ENCODE measurements at regions not wholly inside any gene's neighbourhood (a gene's known extent, or its start where the extent isn't known, plus 50 kb on each side); places are given as distances from the start of the nearest gene placed in this dataset.

- H3K36me3 ChIP-seq = no peaks in the 10 kb centered on the region
- no peaks in the 10 kb centered on the region for H3K4me1 ChIP-seq
- H3K27ac ChIP-seq = no peak overlapping the region
- ATAC-seq (no peak), DNase-seq (no peak)
- TF ChIP-seq CTCF (IDR thresholded peaks at IDR 0.05) = no peak
- intact Hi-C loops (cut with DNase I) = no loop called here
- no peaks in the 10 kb centered on the region for H3K27me3 ChIP-seq
- H3K9me3 ChIP-seq = peaks cover 0 to 3% (median 0%) of the 10 kb centered on the region in 11 donors
- no peak overlapping the region for H3K4me3 ChIP-seq
- 82 to 87% methylated on average over 3 of the region's 3 CpGs for WGBS, 2 donors
These were observed 606.7 kb upstream of the CHRM3 start for GRCh38 chr1:238779716-238780115.

- H3K4me3 ChIP-seq = no peak overlapping the region
- H3K27me3 ChIP-seq = no peaks in the 10 kb centered on the region
- TF ChIP-seq CTCF (IDR thresholded peaks at IDR 0.05) = no peak
- DNase-seq = no peak
- H3K4me1 ChIP-seq = no peaks in the 10 kb centered on the region
- H3K9me3 ChIP-seq = peaks cover 0 to 3% (median 0%) of the 10 kb centered on the region in 11 donors
- ATAC-seq = no peak
- intact Hi-C loops (cut with DNase I) = no loop called here
- H3K27ac ChIP-seq = no peak overlapping the region
- H3K36me3 ChIP-seq = no peaks in the 10 kb centered on the region
- WGBS, 2 donors = 86 to 89% methylated on average over 1 of the region's 1 CpG
These were observed 608.3 kb upstream of the CHRM3 start for GRCh38 chr1:238778113-238778512.

DNA sequence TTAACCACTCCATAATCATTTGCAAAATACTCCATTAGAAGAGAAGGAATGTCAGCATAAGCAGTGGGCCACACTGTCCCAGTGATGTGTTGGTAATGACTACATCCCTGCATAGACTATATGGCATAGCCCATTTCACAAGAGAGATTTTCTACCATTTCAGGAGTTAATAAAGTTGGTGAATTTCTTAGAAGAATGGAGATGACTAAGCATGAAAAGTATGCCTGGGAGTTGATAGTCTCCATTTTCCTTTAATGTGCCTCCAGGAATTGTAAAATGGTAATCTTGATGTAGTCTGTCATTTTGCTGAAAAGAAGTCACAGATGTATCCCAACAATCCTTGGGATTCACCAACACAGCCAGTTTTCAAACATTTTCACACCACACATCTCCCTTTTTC lies 608.8 kb upstream of the CHRM3 start:
- no peak for TF ChIP-seq CTCF (IDR thresholded peaks at IDR 0.05)
- intact Hi-C loops (cut with DNase I) = no loop called here
- ATAC-seq (no peak), DNase-seq (no peak)
- Histone ChIP-seq H3K4me1 (no peaks in the 10 kb centered on the region), H3K27ac (no peak overlapping the region), H3K36me3 (no peaks in the 10 kb centered on the region), H3K9me3 (peaks cover 0 to 3% (median 0%) of the 10 kb centered on the region in 11 donors), H3K27me3 (no peaks in the 10 kb centered on the region), H3K4me3 (no peak overlapping the region)

DNA sequence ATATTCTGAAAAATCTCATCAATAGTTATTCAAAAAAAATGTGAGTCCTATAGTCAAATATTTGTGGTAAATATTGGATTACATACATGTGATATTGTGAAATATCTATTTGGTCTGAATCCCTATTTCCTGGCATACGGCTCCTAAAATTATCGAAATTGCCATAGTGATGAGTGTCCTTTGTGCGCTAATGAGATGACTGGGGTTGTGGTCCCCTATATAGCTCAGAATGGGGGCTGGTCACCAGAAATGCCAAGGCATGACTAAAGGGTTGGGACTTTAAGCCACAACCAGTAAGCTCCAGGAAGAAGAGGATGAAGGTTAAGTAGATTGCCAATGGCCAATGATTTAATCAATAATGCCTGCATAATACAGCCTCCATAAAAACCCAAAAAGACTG lies 610.2 kb upstream of the CHRM3 start:
- Histone ChIP-seq H3K4me3 (no peak overlapping the region), H3K27me3 (no peaks in the 10 kb centered on the region), H3K36me3 (no peaks in the 10 kb centered on the region), H3K27ac (no peak overlapping the region), H3K9me3 (peaks cover 0 to 8% (median 0%) of the 10 kb centered on the region in 11 donors), H3K4me1 (no peaks in the 10 kb centered on the region)
- 91 to 93% methylated on average over 3 of the region's 3 CpGs for WGBS, 2 donors
- TF ChIP-seq CTCF (IDR thresholded peaks at IDR 0.05) = no peak
- intact Hi-C loops (cut with DNase I) = no loop called here
- ATAC-seq (no peak), DNase-seq (no peak)

DNA sequence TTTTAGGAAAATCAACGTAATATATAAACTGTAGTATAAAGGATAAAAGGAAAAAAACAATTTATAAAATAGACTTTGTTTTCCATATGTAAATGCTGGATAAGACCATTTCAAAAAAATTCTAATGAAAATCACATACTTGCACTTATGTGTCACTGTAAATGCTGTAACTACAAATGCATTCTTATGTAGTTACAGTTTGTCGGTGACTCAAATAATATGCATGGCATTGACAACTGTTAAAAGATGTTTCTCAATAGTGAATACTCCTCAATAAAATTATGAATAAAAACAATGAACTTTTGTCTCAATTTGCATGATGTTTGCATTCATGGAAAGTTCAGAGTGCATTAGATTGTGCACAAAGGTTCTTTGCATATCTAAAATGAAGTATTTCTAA lies 614.0 kb upstream of the CHRM3 start:
- intact Hi-C loops (cut with DNase I) = no loop called here
- ATAC-seq = no peak
- no peaks in the 10 kb centered on the region for H3K27me3 ChIP-seq
- H3K4me3 ChIP-seq = no peak overlapping the region
- WGBS, 2 donors = 88 to 89% methylated on average over 2 of the region's 2 CpGs
- no peak for DNase-seq
- no peak for TF ChIP-seq CTCF (IDR thresholded peaks at IDR 0.05)
- H3K9me3 ChIP-seq = peaks cover 0 to 18% (median 0%) of the 10 kb centered on the region in 11 donors
- no peak overlapping the region for H3K27ac ChIP-seq
- H3K36me3 ChIP-seq = no peaks in the 10 kb centered on the region
- H3K4me1 ChIP-seq = no peaks in the 10 kb centered on the region

Data from heart right ventricle (tissue), 16 donors.